GM19043 (cell line): ENCODE measurements at regions not wholly inside any gene's neighbourhood (a gene's known extent, or its start where the extent isn't known, plus 50 kb on each side); places are given as distances from the start of the nearest gene placed in this dataset.
"Not testable (repeated sequence)": the region's sequence is repeated elsewhere in the genome, so short reads cannot be mapped to it uniquely, and the experiment has no call there.

Experiments
- ATAC-seq: cut with Tn5 transposase; IDR thresholded peaks from one replicate; pipeline ENCODE4 v1.9.1; 2021; ENCODE audit warnings: low read depth; ENCODE audit not compliant: unreplicated experiment

GRCh38 chr11:23429569-23429968 is 569.3 kb upstream of the CCDC179 start:
- no peak for ATAC-seq

DNA sequence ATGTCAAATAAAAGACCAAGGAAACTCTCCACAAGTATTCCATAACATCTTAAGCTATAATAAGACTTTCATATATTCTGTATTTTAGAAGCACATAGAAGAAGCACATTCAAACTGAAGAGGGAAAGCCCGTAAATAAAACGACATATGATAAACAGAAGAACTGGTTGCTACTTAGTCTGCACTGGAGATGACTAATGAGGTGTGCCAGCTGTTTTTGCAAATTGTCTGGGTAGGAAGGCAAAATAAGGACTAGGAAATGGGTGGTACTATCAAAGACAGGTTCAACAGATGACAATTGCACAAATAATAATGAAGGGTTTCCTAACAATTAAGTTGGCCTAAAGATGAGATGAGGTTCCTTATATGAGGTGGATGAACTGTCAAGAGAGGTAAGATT is 593.2 kb upstream of the CCDC179 start:
- ATAC-seq: no peak

DNA sequence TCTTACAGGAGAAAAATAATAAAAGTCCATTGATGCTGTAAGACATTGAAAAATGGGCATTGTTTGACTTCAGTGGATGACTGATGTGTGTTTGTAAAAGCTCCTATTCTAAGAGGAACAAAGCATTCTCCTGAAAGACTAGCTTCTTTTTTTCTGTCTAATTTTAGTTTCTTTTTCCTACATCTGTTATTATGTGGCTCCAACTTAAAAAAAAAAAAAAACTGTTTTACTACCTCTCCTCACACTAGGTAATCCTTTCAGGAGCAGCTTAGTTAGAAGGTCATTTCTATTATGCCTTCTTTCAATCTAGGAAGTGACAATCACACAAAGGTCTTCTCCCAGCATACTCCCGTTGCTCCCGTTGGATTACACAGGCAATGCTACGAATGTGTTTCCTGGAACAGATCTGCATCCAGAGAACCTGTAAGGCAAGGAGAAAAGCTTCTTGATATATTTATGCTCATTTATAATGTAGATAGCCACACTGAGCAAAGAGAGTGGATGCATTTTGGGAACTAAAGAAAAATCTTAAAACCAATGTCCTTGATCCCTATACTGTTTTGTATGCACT is 595.1 kb upstream of the CCDC179 start:
- ATAC-seq: no peak

DNA sequence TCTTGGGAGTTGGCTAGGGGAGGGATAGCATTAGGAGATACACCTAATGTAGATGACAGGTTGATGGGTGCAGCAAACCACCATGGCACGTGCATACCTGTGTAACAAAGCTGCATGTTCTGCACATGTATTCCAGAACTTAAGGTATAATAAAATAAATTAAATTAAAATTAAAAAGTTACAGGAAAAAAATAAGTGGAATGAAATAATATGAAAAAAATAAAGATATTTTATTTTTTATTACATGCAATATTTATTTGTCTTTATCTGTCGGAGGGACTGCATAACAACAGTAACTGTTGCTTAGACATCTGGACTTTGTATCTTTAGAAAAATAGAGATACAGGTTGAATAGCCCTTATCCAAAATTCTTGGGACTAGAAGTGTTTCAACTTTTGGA is 597.4 kb upstream of the CCDC179 start:
- ATAC-seq: no peak

DNA sequence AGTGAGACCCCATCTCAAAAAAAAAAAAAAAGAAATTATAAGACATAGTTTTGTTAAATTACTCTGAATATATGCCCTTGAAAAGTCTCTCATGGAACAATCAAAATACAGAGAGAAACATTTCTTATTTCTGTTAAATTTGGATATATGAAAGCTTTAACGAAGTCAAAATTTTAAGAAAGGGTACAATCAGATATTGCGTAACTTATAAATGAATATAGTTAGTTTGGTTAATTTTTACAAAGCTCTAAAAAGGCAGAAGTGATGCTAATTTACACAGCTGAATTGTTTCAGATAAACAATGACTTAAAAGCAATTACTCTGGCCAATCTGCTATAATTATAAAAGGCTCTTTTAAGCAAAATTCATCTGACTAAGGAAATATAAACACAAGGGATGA is 611.6 kb upstream of the CCDC179 start:
- ATAC-seq: no peak

DNA sequence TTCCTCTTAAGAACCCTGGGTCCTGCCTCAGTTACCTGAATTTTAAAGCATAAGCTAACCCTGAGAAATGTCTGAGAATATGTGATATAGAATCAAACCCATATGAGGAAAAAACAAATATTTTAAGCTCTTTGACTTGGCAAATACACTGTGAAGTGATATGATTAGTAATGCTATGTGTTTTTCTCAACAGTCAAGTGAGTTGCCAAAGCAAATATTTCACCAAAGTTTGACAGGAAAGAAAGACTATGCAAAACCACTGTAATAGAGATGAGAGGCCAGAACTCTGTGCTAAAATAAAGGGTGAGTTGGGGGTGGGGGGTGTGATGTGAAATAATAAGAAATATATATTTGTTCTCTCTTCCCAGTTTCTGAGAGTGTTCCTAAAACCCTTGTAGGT is 613.5 kb upstream of the CCDC179 start:
- no peak for ATAC-seq

GRCh38 chr11:23480736-23481135 is 620.5 kb upstream of the CCDC179 start:
- no peak for ATAC-seq

DNA sequence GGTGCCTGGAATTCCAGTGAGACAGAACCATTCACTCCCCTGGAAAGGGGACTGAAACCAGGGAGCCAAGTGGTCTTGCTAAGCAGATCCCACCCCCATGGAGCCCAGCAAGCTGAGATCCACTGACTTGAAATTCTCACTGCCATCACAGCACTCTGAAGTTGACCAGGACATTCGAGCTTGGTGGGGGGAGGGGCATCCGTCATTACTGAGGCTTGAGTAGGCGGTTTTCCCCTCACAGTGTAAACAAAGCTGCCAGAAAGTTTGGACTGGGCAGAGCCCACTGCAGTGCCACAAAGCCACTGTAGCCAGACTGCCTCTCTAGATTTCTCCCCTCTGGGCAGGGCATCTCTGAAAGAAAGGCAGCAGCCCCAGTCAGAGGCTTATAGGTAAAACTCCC is 623.9 kb upstream of the CCDC179 start:
- ATAC-seq: not testable (repeated sequence)

DNA sequence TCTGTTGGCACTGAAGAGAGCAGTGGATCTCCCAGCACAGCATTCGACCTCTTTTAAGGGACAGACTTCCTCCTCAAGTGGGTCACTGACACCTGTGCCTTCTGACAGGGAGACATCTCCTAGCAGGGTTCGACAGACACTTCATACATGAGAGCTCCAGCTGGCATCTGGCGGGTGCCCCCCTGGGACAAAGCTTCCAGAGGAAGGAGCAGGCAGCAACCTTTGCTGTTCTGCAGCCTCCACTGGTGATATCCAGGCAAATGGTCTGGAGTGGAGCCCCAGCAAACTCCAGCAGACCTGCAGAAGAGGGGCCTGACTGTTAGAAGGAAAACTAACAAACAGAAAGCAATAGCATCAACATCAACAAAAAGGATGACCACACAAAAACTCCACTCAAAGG is 624.3 kb upstream of the CCDC179 start:
- ATAC-seq: not testable (repeated sequence)

DNA sequence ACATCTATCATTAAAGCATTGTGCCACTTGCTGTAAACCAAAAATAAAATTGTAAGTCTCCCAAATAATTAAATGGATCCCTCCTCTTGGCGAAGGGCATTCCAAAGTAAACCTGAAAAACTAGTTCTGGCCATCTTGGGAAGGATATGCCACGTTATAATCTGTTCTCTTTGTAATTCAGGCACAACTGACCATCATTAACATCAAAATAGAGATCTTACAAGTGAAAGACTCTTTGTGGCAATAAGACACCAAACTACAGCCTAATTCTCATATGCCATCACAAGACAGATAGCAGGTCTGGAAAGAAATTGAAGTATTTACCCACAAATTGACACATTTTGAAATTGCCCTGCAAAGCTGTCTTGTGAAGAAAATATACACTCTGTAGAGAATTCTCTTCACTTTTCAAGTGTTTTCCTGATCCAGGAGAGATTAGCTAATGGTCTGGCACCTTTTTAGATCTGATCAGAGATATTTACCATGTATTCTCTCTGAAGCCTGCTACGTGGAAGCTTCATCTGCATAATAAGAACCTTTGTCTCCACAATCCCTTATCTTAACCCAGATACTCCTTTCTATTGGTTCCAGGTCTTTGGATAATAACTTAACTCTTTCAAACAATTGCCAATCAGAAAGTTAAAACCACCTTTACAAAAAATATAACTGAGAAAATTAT is 630.4 kb upstream of the CCDC179 start:
- ATAC-seq: no peak

- no peak for ATAC-seq
Observed at GRCh38 chr11:23494981-23495380, 634.7 kb upstream of the CCDC179 start.

DNA sequence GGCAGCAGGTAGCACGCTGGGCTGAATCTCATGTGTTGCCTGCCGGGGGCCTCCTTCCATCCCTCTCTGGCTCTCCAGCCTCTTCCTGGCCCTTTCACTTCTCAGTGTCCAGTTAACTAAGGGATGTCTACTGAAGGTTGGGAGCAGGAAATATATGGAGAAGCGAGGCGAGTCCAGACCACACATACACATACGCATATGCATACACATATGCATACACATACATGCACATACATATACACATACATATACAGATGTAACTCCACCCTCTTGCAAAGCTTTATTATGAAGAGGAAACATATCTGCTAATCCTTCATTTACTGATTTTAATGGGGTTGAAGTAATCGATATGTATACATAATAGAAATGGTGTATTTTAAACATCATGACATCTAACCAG is 636.1 kb upstream of the CCDC179 start:
- no peak for ATAC-seq

DNA sequence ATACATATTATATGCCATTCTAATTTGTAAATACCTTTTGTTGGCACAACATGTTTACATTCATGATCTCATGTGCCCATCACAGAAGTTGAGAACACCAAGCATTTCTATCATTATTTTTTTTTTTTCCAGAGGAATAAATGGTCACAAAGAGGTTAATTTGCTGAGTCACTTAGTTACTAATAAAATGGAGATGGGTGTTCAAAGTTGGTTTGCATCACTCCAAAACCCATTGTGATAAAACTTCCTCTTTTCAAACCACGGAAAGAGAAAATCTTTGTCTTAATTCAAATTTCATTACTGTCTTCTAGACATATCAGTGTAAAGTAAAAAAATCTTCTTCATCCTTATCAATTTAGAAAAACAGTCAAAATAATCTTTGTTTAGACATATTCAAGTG is 636.8 kb upstream of the CCDC179 start:
- no peak for ATAC-seq

- ATAC-seq: no peak
Observed at GRCh38 chr11:23502389-23502788, 642.1 kb upstream of the CCDC179 start.

GRCh38 chr11:23502826-23503225 is 642.6 kb upstream of the CCDC179 start:
- no peak for ATAC-seq

GRCh38 chr11:23509023-23509422 is 648.7 kb upstream of the CCDC179 start:
- no peak for ATAC-seq

DNA sequence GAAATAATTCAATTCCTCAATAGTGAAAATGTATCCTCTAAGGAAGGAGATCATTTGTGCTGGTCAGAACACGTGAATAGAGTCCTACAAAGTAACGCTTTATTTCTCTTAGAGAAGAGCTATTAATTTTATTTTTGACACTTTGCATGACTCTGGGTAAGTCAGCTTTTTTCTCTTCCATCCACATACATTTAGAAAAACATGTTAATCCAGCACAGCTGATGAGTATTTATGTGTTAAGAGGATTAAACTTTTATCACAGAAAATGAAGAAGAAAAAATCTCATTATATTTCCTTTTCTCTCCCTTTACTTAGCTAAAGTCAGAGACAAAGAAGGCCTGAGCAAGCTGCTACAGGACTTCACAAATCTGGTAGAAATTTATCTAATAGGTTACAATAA is 649.5 kb upstream of the CCDC179 start:
- ATAC-seq: no peak

DNA sequence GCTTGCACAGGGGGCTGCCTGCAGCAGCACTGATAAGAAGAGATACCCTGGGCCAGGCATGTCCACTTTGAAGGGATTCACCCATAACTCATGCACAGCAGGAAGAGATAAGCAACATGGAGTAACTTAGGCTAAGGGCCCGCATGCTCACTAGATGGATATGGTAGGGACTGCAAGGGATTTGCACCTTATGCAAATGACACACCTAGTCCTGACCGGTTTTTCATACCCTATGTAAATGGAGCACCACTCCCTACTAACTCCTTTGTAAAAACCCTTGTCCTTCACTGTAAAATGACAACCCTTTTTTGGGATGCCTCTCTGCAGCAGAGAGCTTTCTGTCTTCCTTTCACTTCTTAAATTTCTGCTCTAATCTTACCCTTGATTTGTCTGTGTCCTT is 658.9 kb upstream of the CCDC179 start:
- no peak for ATAC-seq

DNA sequence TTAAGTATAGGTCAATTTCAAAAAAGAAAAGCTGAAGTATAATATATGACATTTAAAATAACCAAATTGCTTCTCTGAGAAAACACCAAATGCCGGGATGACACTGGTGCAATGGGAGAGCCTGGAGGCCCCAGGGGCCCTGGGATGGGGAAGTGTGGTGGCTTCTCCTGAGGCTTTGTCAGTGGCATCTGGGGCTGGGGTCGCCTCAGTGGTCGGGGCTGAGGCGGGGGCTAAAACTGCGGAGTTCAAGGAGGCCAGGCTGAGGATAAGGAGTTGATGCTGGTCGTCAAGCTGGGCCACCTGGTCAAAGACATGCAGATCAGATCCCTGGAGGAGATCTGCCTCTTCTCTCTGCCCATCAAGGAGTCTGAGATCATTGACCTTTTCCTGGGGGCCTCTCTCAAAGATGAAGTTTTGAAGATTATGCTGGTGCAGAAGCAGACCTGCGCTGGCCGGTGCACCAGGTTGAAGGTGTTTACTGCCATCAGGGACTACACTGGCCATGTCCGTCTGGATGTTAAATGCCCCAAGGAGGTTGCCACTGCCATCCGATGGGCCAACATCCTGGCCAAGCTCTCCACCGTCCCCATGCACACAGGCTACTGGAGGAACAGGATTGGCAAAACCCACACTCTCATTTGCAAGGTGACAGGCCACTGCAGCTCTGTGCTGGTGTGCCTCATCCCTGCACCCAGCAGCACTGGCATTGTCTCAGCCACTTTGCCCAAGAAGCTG is 660.1 kb upstream of the CCDC179 start:
- ATAC-seq: no peak

DNA sequence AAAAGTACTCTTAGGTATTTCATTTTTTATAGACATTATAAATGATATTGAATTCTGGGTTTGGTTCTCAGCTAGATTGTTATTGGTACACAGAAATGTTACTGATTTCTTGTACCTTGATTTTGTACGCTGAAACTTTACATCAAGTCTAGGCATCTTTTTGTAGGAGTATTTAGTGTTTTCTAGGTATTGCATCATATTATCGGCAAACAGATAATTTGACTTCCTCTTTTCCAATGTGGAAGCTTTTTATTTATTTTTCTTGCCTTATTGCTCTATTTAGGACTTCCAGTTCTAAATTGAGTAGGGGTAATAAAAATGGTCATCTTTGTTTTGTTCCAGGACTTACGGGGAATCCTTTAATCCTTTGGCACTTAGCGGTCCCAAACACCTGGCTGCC is 676.6 kb upstream of the CCDC179 start:
- ATAC-seq: no peak

- no peak for ATAC-seq
Observed at GRCh38 chr11:23539556-23539955, 679.3 kb upstream of the CCDC179 start.

DNA sequence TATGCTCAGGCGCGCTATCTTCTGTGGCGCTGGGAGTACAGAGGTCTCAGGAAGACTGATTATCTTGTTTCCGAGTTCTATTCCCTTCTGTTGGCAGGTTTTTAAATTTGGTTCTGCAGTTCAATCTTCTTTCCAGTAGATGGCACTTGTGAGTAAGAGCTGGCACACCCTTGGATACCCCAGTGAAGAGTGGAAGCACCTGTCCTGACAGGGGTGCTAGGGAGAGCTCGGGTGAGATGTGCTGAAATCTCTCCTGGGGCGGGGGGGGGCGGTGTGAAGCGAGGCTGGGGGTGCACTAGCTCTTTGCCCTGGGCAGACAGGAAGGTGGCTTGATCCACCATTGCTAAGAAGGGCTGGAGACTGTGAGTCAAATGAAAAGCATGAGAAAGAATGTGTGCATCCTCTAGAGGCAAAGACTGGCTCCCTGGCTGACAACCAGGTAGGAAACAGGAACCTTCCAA is 679.9 kb upstream of the CCDC179 start:
- ATAC-seq: peak; percentile 86
